ENCODE measurements at regions not wholly inside any gene's neighbourhood (a gene's known extent, or its start where the extent isn't known, plus 50 kb on each side); places are given as distances from the start of the nearest gene placed in this dataset.

GRCh38 chr10:4354382-4354812 lies 471.6 kb upstream of the AKR1E2 start:
- Mint-ChIP-seq H3K27me3 (ENCODE audit: low read depth) (no peaks in the 10 kb centered on the region; the same call in 1 of the 2 replicates), H3K4me1 (peaks cover 9% of the 10 kb centered on the region in 2 experiments), H3K4me3 (no peak overlapping the region), H3K9me3 (no peaks in the 10 kb centered on the region), H3K36me3 (ENCODE audit: insufficient read depth in 1 of 3, low read depth in 3 of 3) (no peaks in the 10 kb centered on the region), H3K27ac (no peak overlapping the region)
- no peak overlapping the region for H3T11ph ChIP-seq (ENCODE audit: low read length)
- no peak overlapping the region for H3K9ac ChIP-seq (ENCODE audit: extremely low read depth, insufficient read length, low read length)
- H3K9me3 ChIP-seq (ENCODE audit: control insufficient read depth, low read depth, low read length), result no peaks in the 10 kb centered on the region
- no peak overlapping the region for H4K5ac ChIP-seq (ENCODE audit: insufficient read length, low read depth, low read length)
- no peak overlapping the region for H3K56ac ChIP-seq (ENCODE audit: insufficient read length, low read depth, low read length)
- no peak overlapping the region for H2AK5ac ChIP-seq (ENCODE audit: insufficient read length, low read length)
- H4K8ac ChIP-seq (replicated peaks; ENCODE audit: insufficient read length, low read depth, low read length), result no peak overlapping the region
- no peak overlapping the region for H3K14ac ChIP-seq (ENCODE audit: insufficient read depth, low read length)
- no peak overlapping the region for H4K91ac ChIP-seq (ENCODE audit: insufficient read length, low read depth, low read length)
- no peak overlapping the region for H2BK20ac ChIP-seq (ENCODE audit: low read depth, low read length, poor library complexity, severe bottlenecking)
- H3K18ac ChIP-seq (ENCODE audit: insufficient read length, low read depth, low read length), result no peak overlapping the region
- H2BK12ac ChIP-seq (ENCODE audit: insufficient read length, low read depth, low read length), result no peak overlapping the region
- H3K27me3 ChIP-seq (ENCODE audit: insufficient read depth, low read length), result no peaks in the 10 kb centered on the region
- H3K4me2 ChIP-seq (ENCODE audit: insufficient read depth, insufficient read length, low read length), result no peak overlapping the region
- no peaks in the 10 kb centered on the region for H3K23me2 ChIP-seq (ENCODE audit: insufficient read length, low read depth, low read length, poor library complexity, severe bottlenecking)
- H3K79me1 ChIP-seq (ENCODE audit: insufficient read depth, low read depth, low read length, poor library complexity, severe bottlenecking), result no peaks in the 10 kb centered on the region
- no peaks in the 10 kb centered on the region for H3K4me1 ChIP-seq (ENCODE audit: insufficient read depth, low read length)
- no peak overlapping the region for H2AFZ ChIP-seq (ENCODE audit: low read length)
- no peak overlapping the region for H2BK120ac ChIP-seq (ENCODE audit: low read depth, low read length, poor library complexity, severe bottlenecking)
- H3K79me2 ChIP-seq (ENCODE audit: insufficient read depth, low read length), result no peaks in the 10 kb centered on the region
- no peak overlapping the region for H2BK15ac ChIP-seq (ENCODE audit: low read depth, low read length)
- no peaks in the 10 kb centered on the region for H4K20me1 ChIP-seq (ENCODE audit: control insufficient read depth, insufficient read depth, insufficient read length)
- H2BK5ac ChIP-seq (ENCODE audit: insufficient read length, low read length), result no peak overlapping the region
- no peak overlapping the region for H3K4ac ChIP-seq (ENCODE audit: low read depth, low read length)
- DNase-seq, result no peak
- H3K23ac ChIP-seq (ENCODE audit: insufficient read length, low read depth, low read length), result no peak overlapping the region
- no CpG with 5 or more reads among the region's 7 CpGs for WGBS (ENCODE audit: extremely low coverage, insufficient read length, low lambda C conversion rate)
- H3K27ac ChIP-seq (ENCODE audit: insufficient read length, low read depth, low read length), result no peak overlapping the region
- no peak for TF ChIP-seq CTCF (conservative IDR thresholded peaks at IDR 0.05)
